NCI-H2029 treated with DMSO at 0.1 percent for 48 hours (cell line): ENCODE measurements at regions not wholly inside any gene's neighbourhood (a gene's known extent, or its start where the extent isn't known, plus 50 kb on each side); places are given as distances from the start of the nearest gene placed in this dataset.
"Not testable (repeated sequence)": the region's sequence is repeated elsewhere in the genome, so short reads cannot be mapped to it uniquely, and the experiment has no call there.

Source experiments
- DNase-seq: peaks from one replicate; lab custom pipeline; 2025; lab: John Stamatoyannopoulos, UW

DNA sequence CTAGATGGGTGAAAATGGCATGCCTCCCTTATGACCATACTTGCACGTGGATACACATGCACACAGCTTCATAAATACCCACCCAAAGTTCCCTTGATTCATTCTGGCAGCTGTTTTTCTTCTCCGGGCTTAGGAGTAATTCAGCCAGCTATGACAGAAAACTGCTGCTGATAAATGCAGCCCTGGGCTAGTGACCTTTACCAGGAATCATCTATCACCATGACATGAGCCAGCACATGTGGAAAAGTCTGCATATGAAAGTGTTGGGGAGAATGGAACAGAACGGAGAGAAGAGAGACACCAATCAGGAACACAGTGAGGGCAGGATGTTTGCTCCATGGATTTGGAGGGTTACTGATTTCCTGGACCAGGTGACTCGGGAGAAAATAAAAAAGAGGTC is 706.3 kb downstream of the PDCD6IP start:
- no peak for DNase-seq

DNA sequence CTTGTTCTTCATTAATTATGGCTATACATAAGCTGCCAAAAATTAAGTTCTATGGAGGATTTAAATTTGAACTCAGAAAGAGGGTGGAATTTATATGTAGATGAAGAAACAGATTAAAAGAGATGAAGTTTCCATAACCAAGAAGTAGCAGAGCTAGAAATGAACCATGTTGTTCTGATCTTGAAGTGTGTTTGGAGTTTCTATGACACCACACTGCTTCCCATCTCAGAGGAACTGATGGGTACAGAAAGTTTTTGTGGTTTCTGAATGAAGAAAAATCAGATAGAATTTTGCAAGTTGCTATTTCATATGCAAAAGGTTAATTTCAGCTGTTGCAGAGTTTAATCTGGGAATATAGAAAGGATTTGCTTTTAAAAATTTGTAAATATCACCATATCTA is 710.3 kb downstream of the PDCD6IP start:
- no peak for DNase-seq

DNA sequence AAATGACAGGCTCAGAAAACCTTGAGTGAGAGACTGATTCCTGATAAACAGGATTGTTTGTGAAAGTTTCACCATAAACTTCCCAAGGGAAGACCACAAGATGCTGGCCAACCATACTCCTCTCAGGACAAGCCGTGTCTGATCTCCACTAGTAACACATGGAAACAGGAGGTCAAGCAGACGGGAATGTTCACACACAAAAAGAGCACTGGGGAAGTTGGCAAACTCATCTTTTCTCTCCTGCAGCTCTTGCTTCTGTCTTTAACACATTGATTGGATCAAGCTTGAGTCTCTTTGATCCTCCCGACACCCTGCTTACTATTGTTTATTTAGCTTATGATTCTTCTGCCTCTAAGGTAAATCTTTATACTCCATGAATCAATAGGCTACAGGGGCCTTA is 713.5 kb downstream of the PDCD6IP start:
- DNase-seq: no peak

DNA sequence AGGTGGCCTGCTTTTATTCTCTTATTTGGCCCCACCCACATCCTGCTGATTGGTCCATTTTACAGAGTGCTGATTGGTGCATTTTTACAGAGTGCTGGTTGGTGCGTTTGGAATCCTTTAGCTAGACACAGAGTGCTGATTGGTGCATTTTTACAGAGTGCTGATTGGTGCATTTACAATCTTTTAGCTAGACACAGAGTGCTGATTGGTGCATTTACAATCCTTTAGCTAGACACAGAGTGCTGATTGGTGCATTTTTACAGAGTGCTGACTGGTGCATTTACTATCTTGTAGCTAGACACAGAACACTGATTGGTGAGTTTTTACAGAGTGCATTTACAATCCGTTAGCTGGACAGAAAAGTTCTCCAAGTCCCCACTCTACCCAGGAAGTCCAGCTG is 720.6 kb downstream of the PDCD6IP start:
- not testable (repeated sequence) for DNase-seq

DNA sequence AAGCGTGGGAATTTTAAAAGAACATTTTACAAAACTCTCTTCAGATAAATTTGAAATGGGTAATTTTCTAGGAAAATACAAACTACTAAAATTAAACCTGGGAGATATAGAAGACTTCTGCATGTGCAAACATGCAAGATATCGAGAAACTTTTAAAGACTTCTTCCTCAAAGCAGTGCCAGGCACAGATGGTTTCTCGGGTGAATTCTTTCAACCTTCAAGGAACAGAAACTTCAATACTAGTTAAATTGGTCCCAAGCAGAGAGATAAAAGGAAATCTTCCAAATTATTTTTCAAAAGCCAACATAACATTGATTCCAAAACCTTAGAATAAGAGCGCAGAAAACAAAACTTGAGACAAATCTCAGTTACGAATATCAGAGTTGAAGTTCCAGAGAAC is 732.7 kb downstream of the PDCD6IP start:
- no peak for DNase-seq

DNA sequence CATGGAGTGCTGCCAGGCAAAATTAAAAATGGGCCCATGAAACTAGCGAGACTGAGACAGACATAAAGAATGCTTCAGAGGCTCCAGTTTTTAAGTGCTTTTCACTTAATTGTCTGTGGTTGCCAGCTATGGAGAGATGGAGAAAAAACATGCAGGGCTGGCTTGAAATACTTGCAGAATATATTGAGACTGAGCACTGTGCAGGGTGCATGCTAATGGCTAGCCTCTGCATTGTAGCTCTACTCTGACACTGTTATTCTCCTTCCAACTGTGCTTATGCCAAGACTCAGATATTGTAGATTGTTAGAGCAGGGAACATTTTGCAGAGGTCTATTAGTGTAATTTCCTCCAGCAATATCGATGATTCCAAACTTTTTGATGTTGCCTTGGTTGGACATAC is 735.0 kb downstream of the PDCD6IP start:
- no peak for DNase-seq

DNA sequence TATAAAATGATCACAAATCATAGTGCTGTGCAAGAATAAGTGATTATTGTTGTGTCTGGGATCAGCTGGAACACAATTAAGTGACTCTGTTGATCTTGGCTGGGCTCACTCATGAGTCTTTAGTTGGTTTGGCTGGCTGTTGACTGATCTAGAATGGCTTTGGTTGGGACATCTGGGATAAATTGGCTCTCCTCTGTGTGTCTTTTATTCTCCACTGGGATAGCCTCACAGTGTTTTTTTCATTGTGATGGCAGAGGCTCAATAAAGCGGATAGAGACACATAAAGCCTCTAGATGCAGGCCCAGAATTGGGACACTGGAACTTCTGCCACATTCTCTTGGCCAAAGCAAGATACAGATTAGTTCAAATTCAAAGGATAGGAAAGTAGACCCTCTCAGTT is 735.6 kb downstream of the PDCD6IP start:
- no peak for DNase-seq

DNA sequence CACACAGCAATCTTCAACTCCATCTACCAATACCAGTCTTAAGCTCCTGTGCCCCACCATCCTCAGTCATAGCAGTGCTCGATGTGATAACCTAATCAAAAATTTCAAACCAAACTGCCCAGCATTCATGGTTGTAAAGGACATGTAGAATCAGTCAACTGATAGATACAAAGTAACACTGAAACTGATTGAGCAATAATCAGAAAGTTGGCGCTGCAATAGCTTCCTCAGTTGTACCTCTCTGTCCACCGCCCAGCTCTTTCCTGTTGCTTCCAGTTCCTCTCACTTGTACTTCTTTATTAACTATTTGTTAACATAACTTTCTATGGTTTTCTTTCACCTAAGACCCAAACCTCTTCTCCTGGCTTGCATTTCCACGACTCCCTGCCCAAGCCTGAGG is 745.7 kb downstream of the PDCD6IP start:
- DNase-seq: no peak

DNA sequence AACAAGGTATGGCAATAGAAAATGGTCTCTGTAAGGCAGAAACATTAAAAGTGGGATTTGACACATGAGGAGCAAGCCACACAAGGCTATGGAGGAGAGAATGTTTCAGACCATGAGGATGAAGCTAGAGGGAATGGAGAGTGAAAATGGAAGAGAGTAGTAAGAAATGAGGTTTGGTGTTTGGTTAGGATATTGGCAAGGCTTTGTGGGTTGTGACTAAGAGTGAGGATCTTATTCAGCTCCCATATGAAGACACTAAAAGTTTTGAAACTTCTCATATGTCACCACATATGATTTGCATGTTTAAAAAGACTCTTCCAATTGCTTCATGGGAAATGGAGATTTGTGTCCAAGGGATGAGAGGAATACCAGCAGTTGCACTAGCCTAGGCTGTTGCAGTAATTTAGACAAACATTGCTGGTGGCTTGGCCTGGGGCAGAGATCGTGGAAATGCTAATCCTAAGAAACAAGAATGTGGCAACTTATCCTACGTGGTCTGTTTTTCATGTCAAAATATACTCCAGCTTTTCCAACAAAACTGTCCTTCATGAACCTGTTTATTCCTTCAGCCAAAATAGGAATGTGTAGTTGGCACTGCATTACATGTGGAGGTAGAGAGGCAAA is 749.0 kb downstream of the PDCD6IP start:
- no peak for DNase-seq

DNA sequence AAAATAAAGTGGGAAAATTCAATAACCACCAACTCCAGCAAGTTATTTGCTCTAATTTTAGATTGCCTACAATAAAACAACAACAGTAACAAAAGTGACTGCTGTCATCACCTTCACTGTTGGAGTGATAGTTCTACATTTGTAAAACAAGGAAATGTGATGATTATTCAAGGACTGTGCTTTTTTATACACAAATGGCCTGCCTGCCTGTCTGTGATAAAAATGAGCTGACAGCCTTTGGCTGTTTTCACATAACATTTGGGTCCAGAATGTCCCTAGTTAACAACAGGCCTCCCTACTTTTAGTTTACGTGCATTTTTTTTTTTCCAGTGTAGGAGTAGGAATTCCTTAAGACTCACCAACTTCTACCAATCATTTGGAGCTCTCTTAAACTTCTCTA is 768.8 kb downstream of the PDCD6IP start:
- no peak for DNase-seq

DNA sequence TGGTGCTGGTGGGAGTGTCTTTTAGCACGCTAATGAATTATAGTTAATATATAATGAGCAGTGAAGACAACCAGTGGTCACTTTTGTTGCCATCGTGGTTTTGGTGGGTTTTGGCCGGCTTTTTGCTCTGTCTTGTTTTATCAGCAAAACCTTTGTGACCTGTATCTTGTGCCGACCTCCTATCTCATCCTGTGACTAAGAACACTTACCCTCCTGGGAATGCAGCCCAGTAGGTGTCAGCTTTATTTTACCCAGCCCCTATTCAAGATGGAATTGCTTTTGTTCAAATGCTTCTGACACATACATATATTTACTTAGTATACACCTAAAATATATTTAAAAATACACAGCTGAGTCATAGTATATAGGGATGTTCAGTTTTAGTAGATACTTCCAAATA is 770.3 kb downstream of the PDCD6IP start:
- DNase-seq: no peak

DNA sequence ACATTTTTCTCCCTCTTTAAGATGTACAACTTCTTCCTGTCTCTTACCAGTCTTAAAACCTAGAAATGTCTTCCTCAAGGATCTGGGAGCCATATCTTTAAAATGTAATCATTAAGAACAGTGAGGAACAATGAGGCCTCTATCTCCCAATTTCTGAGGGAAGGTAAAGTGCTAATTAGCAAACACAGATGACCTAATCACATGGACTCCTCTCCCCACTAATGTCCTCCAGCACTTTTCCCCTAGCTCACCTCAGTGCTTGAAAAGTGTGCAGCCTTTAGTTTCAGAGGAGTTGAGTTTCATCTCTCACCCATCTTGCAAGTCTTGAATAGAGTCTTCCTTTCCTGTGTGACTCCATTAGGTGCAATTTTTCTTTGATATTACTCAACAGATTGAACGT is 771.0 kb downstream of the PDCD6IP start:
- DNase-seq: no peak

DNA sequence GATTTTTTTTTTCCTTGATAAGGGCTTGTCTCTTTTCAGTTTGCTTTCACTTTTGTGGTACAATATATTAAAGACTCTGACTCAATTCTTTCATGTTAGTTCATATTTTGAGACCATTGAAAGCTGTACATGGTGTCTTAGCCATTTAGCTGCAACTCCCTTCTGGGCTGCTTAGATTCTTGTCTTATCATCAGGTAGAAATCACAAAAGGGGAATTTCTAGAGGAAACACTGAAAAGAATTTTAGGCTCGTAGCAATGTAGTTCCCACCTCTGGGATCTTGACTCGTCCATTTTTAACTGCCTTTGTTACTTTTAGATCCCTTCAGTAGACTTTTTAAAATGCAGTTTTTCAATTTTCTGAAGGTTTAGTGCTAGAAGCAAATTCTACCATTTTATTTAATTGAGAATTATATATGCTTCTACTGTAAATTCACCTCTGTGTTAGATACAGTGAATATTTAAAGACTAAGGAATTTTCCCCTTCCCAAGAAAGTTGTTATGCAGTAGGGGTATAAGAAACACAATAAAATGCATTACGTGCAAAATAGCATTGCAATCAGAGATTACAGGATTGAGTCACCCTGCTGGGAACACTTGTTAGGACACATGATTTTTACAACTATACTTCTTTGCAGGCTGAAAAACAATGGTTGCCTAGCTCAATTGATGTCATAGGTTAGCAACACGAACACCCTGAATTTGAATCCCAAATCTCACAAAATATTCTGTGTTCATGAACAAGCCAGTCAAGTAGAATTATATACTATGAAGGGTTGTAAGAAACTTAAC is 772.7 kb downstream of the PDCD6IP start:
- DNase-seq: no peak

DNA sequence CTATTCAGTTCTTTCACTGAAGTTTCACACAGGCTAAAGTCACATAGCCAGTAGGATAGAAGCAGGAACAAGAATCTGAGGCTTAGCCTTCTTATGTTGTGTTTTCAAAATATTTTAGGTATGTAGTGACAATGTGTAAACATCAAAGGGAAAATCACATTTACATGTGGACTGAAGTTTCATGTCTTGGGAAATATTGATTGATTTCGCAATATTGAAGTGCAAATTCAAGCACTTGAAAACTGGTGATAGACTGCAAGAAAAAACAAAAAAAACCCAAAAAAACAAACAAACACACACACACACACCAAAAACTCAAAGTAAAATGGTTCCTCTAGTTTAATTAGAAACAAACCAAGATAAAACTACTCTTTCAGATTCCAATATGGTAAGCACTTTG is 773.3 kb downstream of the PDCD6IP start:
- no peak for DNase-seq

DNA sequence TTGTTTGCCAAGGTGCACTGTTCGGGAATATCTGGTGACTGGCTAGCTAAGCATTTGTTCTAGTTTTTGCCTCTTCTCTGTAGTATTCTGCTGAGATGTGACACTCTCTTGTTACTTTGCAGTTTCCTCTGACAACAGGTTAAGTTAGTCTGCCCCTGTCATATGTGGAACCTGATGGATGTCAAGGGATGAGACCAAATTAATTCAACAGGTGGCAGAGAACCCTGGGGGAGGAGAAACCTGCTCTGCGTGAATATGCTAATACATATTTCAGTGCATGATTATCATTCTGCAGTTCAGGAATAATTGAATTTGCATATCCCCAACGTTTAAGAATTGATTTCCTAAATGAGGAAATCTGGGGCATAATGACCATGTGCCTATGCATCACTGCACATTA is 777.3 kb downstream of the PDCD6IP start:
- no peak for DNase-seq

DNA sequence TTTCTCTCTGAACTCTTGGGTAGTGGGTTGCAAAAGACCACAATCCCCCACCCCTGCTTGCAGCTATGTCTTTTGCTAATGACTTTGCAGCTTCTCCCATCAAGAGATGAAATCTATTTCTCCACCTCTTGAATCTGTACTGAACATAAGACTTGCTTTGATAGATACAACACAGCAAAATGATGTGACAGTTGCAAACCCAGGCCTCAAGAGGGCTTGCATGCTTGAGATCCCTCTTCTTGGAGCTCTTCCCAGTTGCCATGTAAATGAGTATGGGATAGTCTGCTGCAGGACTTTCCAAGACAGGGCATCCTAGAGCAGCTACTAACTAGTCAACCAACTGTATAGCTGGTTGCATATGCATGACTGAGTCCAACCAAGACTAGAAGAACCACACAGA is 783.6 kb downstream of the PDCD6IP start:
- DNase-seq: no peak

DNA sequence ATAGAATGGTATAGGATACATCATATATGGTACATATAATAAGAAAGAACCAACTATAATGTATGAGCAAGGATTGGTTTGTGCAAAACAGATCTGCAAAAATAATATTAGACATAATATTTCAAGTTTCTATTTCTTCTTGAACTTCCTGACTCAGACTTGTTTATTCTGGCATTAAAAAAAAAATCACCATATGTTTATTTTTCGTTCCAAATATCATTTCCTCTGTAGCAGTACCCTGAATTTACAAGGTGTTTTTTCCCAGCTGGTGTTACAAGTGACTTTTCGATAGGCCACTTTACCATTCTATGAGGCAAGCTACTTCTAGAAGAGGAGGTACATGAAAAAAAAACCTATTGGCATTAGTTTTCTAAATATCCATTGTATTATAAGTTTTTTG is 785.0 kb downstream of the PDCD6IP start:
- DNase-seq: no peak

DNA sequence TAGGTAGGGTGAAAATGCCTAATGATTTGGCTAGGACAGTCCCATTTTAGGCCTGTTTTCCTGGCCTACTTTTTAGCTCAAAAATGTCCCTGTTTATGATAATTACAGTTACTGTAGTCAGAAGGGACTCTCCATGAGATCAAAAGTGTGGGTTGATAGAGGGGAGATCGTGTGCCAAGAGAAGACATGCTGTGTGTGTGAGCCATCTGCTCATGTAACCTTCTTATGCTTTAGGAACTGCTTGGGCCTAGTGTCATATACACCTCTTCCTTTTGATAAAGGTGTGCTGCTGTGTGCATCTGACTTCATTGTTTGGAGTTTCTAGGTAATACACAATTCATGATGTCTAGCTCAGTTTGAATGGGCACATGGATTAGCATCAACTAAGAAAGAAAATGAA is 786.5 kb downstream of the PDCD6IP start:
- no peak for DNase-seq

DNA sequence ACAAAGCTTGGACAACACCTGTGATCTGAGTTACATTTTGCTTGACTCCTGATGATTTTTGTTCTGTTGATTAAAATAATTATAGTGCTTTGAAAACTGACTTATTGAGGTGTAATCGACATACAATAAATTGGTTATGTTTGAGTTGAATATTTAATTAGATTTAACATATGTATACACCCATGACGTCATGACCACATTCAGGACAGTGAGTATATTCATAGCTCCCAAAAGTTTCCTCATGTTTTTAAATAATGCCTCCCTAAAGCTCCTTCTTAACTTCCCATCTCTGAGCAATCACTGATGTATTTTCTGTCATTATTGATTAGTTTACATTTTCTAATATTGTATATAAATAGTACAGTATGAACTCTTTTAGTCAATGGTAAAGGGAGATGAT is 801.2 kb downstream of the PDCD6IP start:
- DNase-seq: no peak

DNA sequence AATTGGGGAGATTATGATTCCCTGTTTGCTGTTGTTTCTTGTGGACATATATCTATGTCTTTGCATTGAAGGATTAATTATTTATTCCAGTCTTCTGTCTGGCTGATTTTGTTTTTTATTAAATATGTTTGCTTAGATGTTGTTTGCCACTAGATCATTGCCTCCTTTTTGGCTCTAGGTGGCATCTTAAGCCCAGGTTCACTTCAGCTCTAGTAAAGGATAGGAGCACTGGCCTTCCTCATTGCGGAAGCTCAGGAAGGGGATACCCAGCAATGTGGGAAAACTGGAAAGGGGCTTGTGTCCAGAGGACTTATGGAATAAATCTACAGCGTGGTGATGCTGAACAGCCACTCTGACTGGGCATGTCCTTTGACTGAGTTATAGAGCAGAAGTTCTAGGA is 821.6 kb downstream of the PDCD6IP start:
- DNase-seq: no peak

DNA sequence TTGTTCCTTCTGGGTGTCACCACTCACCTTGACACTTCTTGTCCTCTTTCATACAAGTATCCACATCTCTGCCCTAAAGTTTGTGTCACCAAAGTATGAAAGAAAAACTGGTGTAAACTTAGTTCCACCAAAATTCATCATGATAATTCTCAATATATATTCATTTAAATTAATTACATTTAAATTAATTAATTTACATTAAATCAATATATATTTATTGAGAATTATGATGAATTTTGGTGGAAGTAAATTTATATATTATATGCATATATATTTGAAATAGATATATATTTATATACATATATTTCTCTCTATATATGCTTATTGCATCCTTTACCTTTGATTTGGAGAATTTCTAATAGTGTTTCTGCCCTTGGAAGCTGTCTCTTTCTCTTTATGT is 828.3 kb downstream of the PDCD6IP start:
- DNase-seq: no peak

DNA sequence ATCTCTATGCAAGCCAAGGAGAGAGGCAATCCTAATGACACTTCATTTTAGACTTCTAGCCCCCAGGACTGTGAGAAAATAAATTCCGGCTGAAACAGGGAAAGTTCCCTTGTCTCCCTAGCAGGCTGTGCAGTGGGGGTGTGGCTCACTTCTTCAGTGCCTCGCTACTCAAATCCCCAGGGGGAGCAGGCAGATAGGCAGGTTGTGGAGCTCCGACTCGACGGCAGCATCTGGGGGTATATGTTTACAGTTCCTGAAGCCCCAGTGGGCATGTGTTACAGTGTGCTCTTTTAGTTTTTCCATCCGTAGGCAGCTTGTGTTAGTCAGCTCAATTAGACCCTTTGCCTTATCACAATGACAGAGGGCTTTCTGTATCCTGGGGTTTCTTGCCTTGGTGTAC is 836.5 kb downstream of the PDCD6IP start:
- DNase-seq: no peak

DNA sequence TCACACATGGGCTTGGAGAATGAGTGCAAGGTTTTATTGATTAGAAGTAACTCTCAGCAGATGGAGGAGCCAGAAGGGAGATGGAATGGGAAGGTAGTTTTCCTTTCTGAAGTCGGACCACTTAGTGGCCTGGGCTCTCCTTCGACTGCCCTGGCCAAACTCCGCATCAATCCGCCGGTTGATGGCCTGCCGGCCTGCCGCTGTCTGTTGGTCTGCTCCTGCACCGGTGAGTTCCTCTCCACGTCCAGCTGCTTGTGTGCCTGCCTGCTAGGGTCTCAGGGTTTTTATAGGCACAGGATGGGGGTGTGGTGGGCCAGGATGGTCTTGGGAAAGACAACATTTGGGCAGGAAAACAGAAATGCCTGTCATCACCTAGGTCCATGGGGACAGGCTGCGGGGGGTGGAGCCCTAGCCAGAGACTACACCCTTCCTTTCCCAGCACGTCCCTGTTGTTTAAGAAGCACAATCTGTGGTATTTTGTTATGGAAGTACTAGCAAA is 837.0 kb downstream of the PDCD6IP start:
- no peak for DNase-seq

DNA sequence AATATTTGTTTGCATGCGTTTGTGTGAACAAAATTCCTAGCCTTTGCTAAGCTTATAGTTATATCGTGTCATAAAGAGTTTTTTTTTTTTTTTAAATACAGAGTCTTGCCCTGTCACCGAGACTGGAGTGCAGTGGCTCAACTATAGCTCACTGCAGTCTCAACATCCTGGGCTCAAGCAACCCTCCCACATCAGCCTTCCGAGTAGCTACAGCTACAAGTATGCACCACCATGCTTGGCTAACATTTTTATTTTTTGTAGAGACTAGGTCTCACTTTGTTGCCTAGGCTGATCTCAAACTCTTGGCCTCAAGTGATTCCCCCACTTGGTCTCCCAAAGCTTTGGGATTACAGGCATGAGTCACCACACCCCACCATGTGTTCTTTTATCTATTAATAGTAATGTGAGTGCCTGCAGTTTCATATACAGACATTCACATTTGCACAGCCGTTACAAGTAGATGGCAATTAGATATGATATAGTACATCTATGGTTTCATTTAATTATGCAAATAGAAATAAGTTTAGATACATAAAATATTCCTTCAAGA is 848.6 kb downstream of the PDCD6IP start:
- DNase-seq: no peak
